ENCODE measurements at regions not wholly inside any gene's neighbourhood (a gene's known extent, or its start where the extent isn't known, plus 50 kb on each side); places are given as distances from the start of the nearest gene placed in this dataset.

DNA sequence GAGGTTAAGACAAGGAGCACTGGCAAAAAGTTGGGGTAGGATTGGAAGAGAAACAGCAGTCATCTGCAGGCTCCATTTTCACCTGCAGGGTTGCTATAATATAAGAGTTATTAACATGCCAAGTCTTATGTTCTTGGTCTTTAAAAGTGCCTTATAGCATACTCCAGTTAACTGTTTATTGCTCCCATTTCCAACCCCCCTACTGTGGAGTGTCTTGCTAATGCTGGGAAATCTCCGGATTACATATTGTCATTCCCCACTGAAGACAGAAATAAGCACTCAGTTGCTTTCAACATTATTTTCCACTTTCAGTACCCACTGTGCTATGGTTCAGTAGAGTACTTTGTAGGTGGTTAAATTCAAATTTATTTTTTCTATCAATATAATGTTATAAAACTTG, 1014.3 kb downstream of the RPA4 start:
- H3K4me3 ChIP-seq (ENCODE audit: insufficient read depth, low read depth, low read length), result no peak overlapping the region
- H4K20me1 ChIP-seq (ENCODE audit: insufficient read depth, low read length), result no peaks in the 10 kb centered on the region
- DNase-seq (no peak), ATAC-seq (ENCODE audit: low read depth) (no peak)
- intact Hi-C loops (cut with micrococcal nuclease) (no loop called here), in situ Hi-C loops (cut with MboI; ENCODE audit: low sequenced_read_pairs) (no loop called here), dilution Hi-C loops (cut with HindIII; ENCODE audit: low sequenced_read_pairs, unreplicated experiment) (no loop called here)
- H3K9me3 ChIP-seq (ENCODE audit: control insufficient read depth, insufficient read depth, low read length), result no peaks in the 10 kb centered on the region
- ChIA-PET CTCF (no interaction called here), POLR2A (ENCODE audit: unreplicated experiment) (no interaction called here)
- no peaks in the 10 kb centered on the region for H3K36me3 ChIP-seq (ENCODE audit: control insufficient read depth, insufficient read depth, low read length)
- H2BK5ac ChIP-seq (ENCODE audit: low read depth, low read length, poor library complexity, severe bottlenecking), result no peak overlapping the region
- no TSS peak for BruUV-seq (replicated peaks)
- H3K27ac ChIP-seq (ENCODE audit: insufficient read depth, low read length), result no peak overlapping the region
- H3K27me3 ChIP-seq (ENCODE audit: control insufficient read depth, insufficient read depth, low read length), result no peaks in the 10 kb centered on the region
- no peak overlapping the region for H3K18ac ChIP-seq (ENCODE audit: low read depth, low read length)
- no CpG with 5 or more reads among the region's 1 CpG for whole genome bisulfite sequencing, 2 experiments (ENCODE audit: extremely low coverage in 2 of 2, insufficient read length in 1 of 2)
- H2AFZ ChIP-seq (replicated peaks; ENCODE audit: low read length, poor library complexity), result no peak overlapping the region
- no peak overlapping the region for H2AK9ac ChIP-seq (replicated peaks; ENCODE audit: low read depth, low read length, poor library complexity)
- no peak overlapping the region for H4K91ac ChIP-seq (ENCODE audit: insufficient read depth, low read depth, low read length)
- H2AK5ac ChIP-seq (ENCODE audit: low read depth, low read length), result no peak overlapping the region
- H3K4me1 ChIP-seq (ENCODE audit: control insufficient read depth, insufficient read depth, low read length), result no peaks in the 10 kb centered on the region
- no peak overlapping the region for H3K14ac ChIP-seq (replicated peaks; ENCODE audit: low read depth, low read length)
- no peak overlapping the region for H2BK15ac ChIP-seq (ENCODE audit: low read depth, low read length)
- H2BK20ac ChIP-seq (ENCODE audit: low read depth, low read length), result no peak overlapping the region
- no peak overlapping the region for H3K9ac ChIP-seq (ENCODE audit: low read depth, low read length)
- H3K23ac ChIP-seq (ENCODE audit: low read depth, low read length), result no peak overlapping the region
- no peaks in the 10 kb centered on the region for H3K9me1 ChIP-seq (ENCODE audit: insufficient read depth, low read length)
- H3K79me1 ChIP-seq (ENCODE audit: low read depth in 1 of 2, low read length in 2 of 2), result no peaks in the 10 kb centered on the region
- no peak overlapping the region for H4K5ac ChIP-seq (ENCODE audit: low read depth, low read length)
- no peak overlapping the region for H4K8ac ChIP-seq (ENCODE audit: low read depth in 2 of 2, low read length in 2 of 2)
- no peak overlapping the region for H3K4me2 ChIP-seq (ENCODE audit: low read depth, low read length)
- no peak overlapping the region for H3K56ac ChIP-seq (ENCODE audit: extremely low read depth, insufficient read depth, low read length)
- no peak for TF ChIP-seq MAFK (IDR thresholded peaks at IDR 0.05; ENCODE audit: low read depth, low read length)
- no peak for TF ChIP-seq RCOR1 (IDR thresholded peaks at IDR 0.05; ENCODE audit: insufficient replicate concordance, low read length)
- TF ChIP-seq SMC3 (IDR thresholded peaks at IDR 0.05; ENCODE audit: low read depth, low read length), result no peak
- no peak for TF ChIP-seq CHD1 (IDR thresholded peaks at IDR 0.05; ENCODE audit: low read depth, low read length)
- TF ChIP-seq NFE2L2 (IDR thresholded peaks at IDR 0.05; ENCODE audit: low read depth, low read length), result no peak
- TF ChIP-seq, protein P1, sequence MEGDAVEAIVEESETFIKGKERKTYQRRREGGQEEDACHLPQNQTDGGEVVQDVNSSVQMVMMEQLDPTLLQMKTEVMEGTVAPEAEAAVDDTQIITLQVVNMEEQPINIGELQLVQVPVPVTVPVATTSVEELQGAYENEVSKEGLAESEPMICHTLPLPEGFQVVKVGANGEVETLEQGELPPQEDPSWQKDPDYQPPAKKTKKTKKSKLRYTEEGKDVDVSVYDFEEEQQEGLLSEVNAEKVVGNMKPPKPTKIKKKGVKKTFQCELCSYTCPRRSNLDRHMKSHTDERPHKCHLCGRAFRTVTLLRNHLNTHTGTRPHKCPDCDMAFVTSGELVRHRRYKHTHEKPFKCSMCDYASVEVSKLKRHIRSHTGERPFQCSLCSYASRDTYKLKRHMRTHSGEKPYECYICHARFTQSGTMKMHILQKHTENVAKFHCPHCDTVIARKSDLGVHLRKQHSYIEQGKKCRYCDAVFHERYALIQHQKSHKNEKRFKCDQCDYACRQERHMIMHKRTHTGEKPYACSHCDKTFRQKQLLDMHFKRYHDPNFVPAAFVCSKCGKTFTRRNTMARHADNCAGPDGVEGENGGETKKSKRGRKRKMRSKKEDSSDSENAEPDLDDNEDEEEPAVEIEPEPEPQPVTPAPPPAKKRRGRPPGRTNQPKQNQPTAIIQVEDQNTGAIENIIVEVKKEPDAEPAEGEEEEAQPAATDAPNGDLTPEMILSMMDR (conservative IDR thresholded peaks at IDR 0.05; ENCODE audit: low read depth, low read length), result no peak
- TF ChIP-seq, protein P2, sequence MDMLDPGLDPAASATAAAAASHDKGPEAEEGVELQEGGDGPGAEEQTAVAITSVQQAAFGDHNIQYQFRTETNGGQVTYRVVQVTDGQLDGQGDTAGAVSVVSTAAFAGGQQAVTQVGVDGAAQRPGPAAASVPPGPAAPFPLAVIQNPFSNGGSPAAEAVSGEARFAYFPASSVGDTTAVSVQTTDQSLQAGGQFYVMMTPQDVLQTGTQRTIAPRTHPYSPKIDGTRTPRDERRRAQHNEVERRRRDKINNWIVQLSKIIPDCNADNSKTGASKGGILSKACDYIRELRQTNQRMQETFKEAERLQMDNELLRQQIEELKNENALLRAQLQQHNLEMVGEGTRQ (IDR thresholded peaks at IDR 0.05; ENCODE audit: low read depth, low read length), result no peak
- TF ChIP-seq RAD21 (IDR thresholded peaks at IDR 0.05; ENCODE audit: low read length), result no peak
- no peak for TF ChIP-seq BHLHE40 (IDR thresholded peaks at IDR 0.05; ENCODE audit: low read depth, low read length)
- no peak for TF ChIP-seq POLR2A (IDR thresholded peaks at IDR 0.05; ENCODE audit: low read depth, low read length)
- TF ChIP-seq, protein P3, sequence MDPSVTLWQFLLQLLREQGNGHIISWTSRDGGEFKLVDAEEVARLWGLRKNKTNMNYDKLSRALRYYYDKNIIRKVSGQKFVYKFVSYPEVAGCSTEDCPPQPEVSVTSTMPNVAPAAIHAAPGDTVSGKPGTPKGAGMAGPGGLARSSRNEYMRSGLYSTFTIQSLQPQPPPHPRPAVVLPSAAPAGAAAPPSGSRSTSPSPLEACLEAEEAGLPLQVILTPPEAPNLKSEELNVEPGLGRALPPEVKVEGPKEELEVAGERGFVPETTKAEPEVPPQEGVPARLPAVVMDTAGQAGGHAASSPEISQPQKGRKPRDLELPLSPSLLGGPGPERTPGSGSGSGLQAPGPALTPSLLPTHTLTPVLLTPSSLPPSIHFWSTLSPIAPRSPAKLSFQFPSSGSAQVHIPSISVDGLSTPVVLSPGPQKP (IDR thresholded peaks at IDR 0.05; ENCODE audit: borderline replicate concordance, low read depth, low read length), result no peak
- no peak for TF ChIP-seq CEBPB (IDR thresholded peaks at IDR 0.05; ENCODE audit: low read depth, low read length)
- no peak for TF ChIP-seq FOS (IDR thresholded peaks at IDR 0.05; ENCODE audit: low read depth, low read length)
- TF ChIP-seq MAZ (IDR thresholded peaks at IDR 0.05; ENCODE audit: borderline replicate concordance, low read depth, low read length), result no peak
- no peak for TF ChIP-seq RFX5 (IDR thresholded peaks at IDR 0.05; ENCODE audit: low read depth, low read length)
- no peak for TF ChIP-seq MXI1 (IDR thresholded peaks at IDR 0.05; ENCODE audit: borderline replicate concordance, low read depth, low read length)
- no peak overlapping the region for H3K4ac ChIP-seq (ENCODE audit: low read depth, low read length)
- H2BK120ac ChIP-seq (ENCODE audit: low read depth, low read length), result no peak overlapping the region
